NOMO-1 treated with DMSO at 0.1 percent for 48 hours (cell line): ENCODE measurements at regions not wholly inside any gene's neighbourhood (a gene's known extent, or its start where the extent isn't known, plus 50 kb on each side); places are given as distances from the start of the nearest gene placed in this dataset.
A peak's percentile ranks its signal among the peaks of the same experiment; 100 is the strongest.

Experiments used
- DNase-seq: peaks from one replicate; lab custom pipeline; 2025; ENCODE audit not compliant: unreplicated experiment; lab: John Stamatoyannopoulos, UW

- no peak for DNase-seq
Observed at GRCh38 chr12:105698075-105698474, 367.6 kb downstream of the C12orf75 start.

GRCh38 chr12:105699209-105699608, 368.7 kb downstream of the C12orf75 start:
- no peak for DNase-seq

- DNase-seq: no peak
Observed at GRCh38 chr12:105704787-105705186, 374.3 kb downstream of the C12orf75 start.

GRCh38 chr12:105705235-105705634, 374.7 kb downstream of the C12orf75 start:
- DNase-seq: no peak

- DNase-seq: peak; percentile 20
Observed at GRCh38 chr12:105705765-105706164, 375.3 kb downstream of the C12orf75 start.

- DNase-seq: no peak
Observed at GRCh38 chr12:105706321-105706972, 376.0 kb downstream of the C12orf75 start.

- DNase-seq: no peak
Observed at GRCh38 chr12:105706973-105707334, 376.5 kb downstream of the C12orf75 start.

- DNase-seq: no peak
Observed at GRCh38 chr12:105713606-105714305, 383.3 kb downstream of the C12orf75 start.

- no peak for DNase-seq
Observed at GRCh38 chr12:105716621-105717020, 386.1 kb downstream of the C12orf75 start.

GRCh38 chr12:105721051-105721825, 390.7 kb downstream of the C12orf75 start:
- no peak for DNase-seq

GRCh38 chr12:105721891-105722290, 391.4 kb downstream of the C12orf75 start:
- DNase-seq: no peak

- no peak for DNase-seq
Observed at GRCh38 chr12:105723066-105723465, 392.6 kb downstream of the C12orf75 start.

GRCh38 chr12:105723494-105723893, 393.0 kb downstream of the C12orf75 start:
- DNase-seq: no peak

GRCh38 chr12:105724641-105725040, 394.1 kb downstream of the C12orf75 start:
- no peak for DNase-seq

GRCh38 chr12:105725054-105725453, 394.6 kb downstream of the C12orf75 start:
- no peak for DNase-seq

GRCh38 chr12:105729181-105729771, 398.8 kb downstream of the C12orf75 start:
- DNase-seq: no peak

GRCh38 chr12:105729926-105730325, 399.4 kb downstream of the C12orf75 start:
- DNase-seq: no peak

- no peak for DNase-seq
Observed at GRCh38 chr12:105733579-105733978, 403.1 kb downstream of the C12orf75 start.

- DNase-seq: no peak
Observed at GRCh38 chr12:105736498-105736897, 402.3 kb downstream of the NUAK1 start.

- no peak for DNase-seq
Observed at GRCh38 chr12:105738051-105738450, 400.7 kb downstream of the NUAK1 start.

- no peak for DNase-seq
Observed at GRCh38 chr12:105740369-105740768, 398.4 kb downstream of the NUAK1 start.
